HL-60 (cell line): ENCODE measurements at regions not wholly inside any gene's neighbourhood (a gene's known extent, or its start where the extent isn't known, plus 50 kb on each side); places are given as distances from the start of the nearest gene placed in this dataset.

Experiments
- DNase-seq, 2 experiments: peaks; one replicate each; pipeline ENCODE4 v3.0.0-alpha.2; 2010 to 2020; ENCODE audit warnings: low read depth in 1 of 2, low spot score in 1 of 2
- H3K27ac ChIP-seq: fragments of 250-450 bp; sonication (Bioruptor Pico); replicated peaks from 2 replicates; pipeline ENCODE4 v1.5.1; 2020; ENCODE audit warnings: mild to moderate bottlenecking, moderate library complexity
- H3K27me3 ChIP-seq: fragments of 250-450 bp; sonication (Bioruptor Pico); 2 replicates; pipeline ENCODE4 v1.5.1; 2021; ENCODE audit warnings: mild to moderate bottlenecking, moderate library complexity; ENCODE audit not compliant: insufficient read depth, poor library complexity, severe bottlenecking
- H3K4me3 ChIP-seq: replicated peaks from 2 replicates; pipeline ENCODE4 v1.5.1; 2011; ENCODE audit warnings: mild to moderate bottlenecking, control low read depth, low read length; ENCODE audit not compliant: insufficient read depth
- CTCF ChIP-seq: IDR thresholded peaks from one replicate; pipeline ENCODE4 v1.5.1; 2011; ENCODE audit warnings: low read length, control low read depth, inconsistent platforms; ENCODE audit not compliant: insufficient read depth
- GABPA ChIP-seq: IDR thresholded peaks from 2 replicates; pipeline ENCODE4 v1.6.1; 2012; ENCODE audit warnings: low read depth
- POLR2AphosphoS5 ChIP-seq: IDR thresholded peaks from 2 replicates; pipeline ENCODE4 v1.6.1; 2012; ENCODE audit warnings: low read depth
- SPI1 ChIP-seq: IDR thresholded peaks from 2 replicates; pipeline ENCODE4 v1.6.1; 2012; ENCODE audit warnings: low read depth, mild to moderate bottlenecking, borderline replicate concordance
- TF ChIP-seq, protein P1 (sequence below): IDR thresholded peaks from 2 replicates; pipeline ENCODE4 v1.6.1; 2012; ENCODE audit warnings: low read depth; ENCODE audit not compliant: insufficient replicate concordance

DNA sequence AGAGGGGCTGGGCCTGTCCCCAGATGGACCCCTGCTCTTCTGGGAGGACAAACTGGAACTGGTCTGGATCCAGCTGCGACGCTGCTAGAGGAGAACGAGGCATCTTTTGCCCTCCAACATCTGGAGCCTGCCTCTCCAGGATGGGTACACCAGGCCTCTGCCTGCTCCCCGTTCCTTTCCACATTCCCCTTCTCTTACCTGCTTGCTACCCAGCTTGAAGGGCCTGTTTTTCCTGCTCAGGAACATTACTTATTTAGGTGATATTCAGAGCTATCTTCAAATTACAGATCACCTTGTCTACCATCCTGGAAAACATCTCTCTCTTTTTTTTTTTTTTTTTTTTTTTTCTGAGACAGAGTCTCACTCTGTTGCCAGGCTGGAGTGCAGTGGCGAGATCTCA is 64.0 kb downstream of the CHRD start:
- DNase-seq: no peak
- no peak overlapping the region for H3K27ac ChIP-seq

DNA sequence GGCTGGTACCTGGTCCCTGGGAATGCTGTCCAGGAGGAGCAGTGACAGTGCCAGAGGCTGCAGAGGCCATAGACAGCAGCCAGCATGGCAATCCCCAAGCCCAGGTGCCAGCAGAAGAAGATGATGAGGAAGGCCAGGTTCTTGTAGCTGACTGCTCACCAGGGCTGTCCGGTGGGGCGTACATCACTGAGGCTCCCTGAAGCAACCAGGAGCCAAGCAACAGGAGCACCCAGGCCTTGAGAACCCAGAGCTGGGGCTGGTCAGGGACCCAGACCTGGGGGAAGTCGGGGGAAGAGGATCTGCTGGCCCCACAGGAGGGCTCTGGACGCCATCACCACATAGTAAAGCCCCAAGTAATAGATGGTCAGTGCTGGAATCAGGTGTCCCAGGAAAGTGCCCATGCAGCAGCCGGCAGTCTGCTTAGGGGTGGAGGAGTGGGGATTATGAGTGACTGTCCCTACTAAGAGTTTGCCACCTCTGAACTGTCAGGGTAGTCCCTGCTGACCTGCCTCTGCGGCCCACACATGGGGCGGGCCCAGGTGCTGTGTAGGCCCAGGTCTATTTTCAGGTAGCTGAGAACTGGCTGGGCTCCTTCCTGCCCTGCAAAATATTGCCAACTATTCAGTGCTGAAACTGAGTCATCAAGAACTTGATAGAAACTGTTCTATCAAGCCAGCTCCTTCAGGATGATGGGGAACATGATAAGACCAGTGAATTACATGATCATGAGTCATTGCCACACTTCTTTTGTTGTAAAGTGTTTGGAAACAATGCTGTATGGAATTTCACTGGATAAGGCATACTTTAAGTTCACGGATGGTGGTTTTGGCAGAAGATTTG is 68.7 kb downstream of the CHRD start:
- Histone ChIP-seq H3K27ac (no peak overlapping the region), H3K27me3 (no peaks in the 10 kb centered on the region)
- DNase-seq: no peak

More for the DNA sequence above, 64.0 kb downstream of the CHRD start:
- H3K4me3 ChIP-seq: no peak overlapping the region
- no peaks in the 10 kb centered on the region for H3K27me3 ChIP-seq
- TF ChIP-seq CTCF (no peak), POLR2AphosphoS5 (no peak), GABPA (no peak), SPI1 (no peak)
- TF ChIP-seq, protein P1, sequence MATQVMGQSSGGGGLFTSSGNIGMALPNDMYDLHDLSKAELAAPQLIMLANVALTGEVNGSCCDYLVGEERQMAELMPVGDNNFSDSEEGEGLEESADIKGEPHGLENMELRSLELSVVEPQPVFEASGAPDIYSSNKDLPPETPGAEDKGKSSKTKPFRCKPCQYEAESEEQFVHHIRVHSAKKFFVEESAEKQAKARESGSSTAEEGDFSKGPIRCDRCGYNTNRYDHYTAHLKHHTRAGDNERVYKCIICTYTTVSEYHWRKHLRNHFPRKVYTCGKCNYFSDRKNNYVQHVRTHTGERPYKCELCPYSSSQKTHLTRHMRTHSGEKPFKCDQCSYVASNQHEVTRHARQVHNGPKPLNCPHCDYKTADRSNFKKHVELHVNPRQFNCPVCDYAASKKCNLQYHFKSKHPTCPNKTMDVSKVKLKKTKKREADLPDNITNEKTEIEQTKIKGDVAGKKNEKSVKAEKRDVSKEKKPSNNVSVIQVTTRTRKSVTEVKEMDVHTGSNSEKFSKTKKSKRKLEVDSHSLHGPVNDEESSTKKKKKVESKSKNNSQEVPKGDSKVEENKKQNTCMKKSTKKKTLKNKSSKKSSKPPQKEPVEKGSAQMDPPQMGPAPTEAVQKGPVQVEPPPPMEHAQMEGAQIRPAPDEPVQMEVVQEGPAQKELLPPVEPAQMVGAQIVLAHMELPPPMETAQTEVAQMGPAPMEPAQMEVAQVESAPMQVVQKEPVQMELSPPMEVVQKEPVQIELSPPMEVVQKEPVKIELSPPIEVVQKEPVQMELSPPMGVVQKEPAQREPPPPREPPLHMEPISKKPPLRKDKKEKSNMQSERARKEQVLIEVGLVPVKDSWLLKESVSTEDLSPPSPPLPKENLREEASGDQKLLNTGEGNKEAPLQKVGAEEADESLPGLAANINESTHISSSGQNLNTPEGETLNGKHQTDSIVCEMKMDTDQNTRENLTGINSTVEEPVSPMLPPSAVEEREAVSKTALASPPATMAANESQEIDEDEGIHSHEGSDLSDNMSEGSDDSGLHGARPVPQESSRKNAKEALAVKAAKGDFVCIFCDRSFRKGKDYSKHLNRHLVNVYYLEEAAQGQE: no peak

DNA sequence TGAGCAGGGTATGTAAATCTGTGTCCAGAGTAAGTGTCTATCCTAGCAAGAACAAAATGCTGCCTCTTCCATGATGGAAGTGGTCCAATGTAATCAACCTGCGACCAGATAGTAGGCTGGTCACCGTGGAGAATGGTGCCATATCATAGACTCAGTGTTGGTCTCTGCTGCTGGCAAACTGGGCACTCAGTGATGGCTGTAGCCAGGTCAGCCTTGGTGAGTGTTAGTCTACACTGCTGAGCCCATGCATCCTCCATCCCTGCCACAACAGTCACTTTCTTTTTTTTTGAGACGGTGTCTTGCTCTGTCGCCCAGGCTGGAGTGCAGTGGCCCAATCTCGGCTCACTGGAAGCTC is 69.3 kb downstream of the CHRD start:
- no peak overlapping the region for H3K27ac ChIP-seq
- TF ChIP-seq SPI1 (no peak), GABPA (no peak), POLR2AphosphoS5 (no peak), CTCF (no peak)
- TF ChIP-seq, protein P1: no peak
- H3K27me3 ChIP-seq: no peaks in the 10 kb centered on the region
- no peak overlapping the region for H3K4me3 ChIP-seq
- no peak for DNase-seq

More for the DNA sequence above, 68.7 kb downstream of the CHRD start:
- no peak for TF ChIP-seq POLR2AphosphoS5
- no peak for TF ChIP-seq CTCF
- TF ChIP-seq SPI1: no peak
- no peak for TF ChIP-seq GABPA
- TF ChIP-seq, protein P1: no peak
- no peak overlapping the region for H3K4me3 ChIP-seq
